GM18868 (cell line): ENCODE measurements at regions not wholly inside any gene's neighbourhood (a gene's known extent, or its start where the extent isn't known, plus 50 kb on each side); places are given as distances from the start of the nearest gene placed in this dataset.
"Not testable (repeated sequence)": the region's sequence is repeated elsewhere in the genome, so short reads cannot be mapped to it uniquely, and the experiment has no call there.

ENCODE experiments used
- ATAC-seq: cut with Tn5 transposase; IDR thresholded peaks from one replicate; pipeline ENCODE4 v1.9.1; 2021; ENCODE audit warnings: mild to moderate bottlenecking, moderate library complexity; ENCODE audit not compliant: unreplicated experiment

GRCh38 chr20:43837856-43838702 lies 76.6 kb upstream of the TOX2 start:
- ATAC-seq = no peak

GRCh38 chr20:43836790-43837189 lies 77.9 kb upstream of the TOX2 start:
- ATAC-seq = no peak

DNA sequence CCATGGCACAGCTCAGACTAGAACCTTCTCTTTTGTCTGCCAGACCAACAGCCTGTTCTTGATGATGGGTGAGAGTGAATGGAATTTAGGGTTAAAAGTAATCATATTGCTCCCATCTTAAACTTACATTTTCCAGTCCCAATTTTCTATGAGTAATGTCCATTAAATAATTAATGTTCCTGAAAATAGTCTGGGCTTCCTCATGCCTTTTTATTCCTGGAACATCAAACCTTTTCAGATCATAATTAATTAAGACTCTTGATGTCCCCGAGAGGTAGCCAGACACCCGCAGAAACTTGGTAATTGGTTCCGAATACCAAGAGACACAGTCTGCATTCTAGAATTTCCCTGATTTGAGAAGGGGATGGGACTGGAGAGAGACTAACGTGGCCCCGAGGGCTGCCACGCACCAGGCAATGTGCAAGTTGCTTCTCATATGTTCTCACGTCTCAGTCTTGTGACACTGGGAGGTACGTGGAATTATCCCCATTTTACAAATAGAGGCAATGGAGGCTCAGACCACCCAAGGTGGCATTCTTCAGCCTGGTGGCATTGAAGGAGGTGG lies 78.6 kb upstream of the TOX2 start:
- no peak for ATAC-seq

GRCh38 chr20:43833511-43834395 lies 80.9 kb upstream of the TOX2 start:
- no peak for ATAC-seq

DNA sequence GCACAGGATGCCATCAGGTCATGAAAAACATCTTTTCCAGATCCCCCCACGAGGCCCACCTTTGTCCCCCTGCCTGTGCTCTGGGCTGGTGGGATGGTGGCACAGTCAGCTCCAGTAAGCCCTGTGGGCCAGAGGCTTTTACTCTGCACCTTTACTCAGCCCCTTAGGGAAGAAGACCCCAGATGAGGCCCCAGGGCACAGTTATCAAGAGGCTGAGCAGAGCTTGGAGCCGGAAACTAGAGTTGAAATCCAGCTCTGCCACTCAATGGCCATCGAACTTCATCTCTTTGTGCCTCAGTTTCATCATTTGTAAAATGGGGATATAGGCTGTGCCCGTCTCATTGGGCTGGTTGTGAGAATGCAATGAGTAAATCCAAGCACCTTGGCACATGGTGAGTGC lies 81.7 kb upstream of the TOX2 start:
- no peak for ATAC-seq

GRCh38 chr20:43832096-43832816 lies 82.4 kb upstream of the TOX2 start:
- ATAC-seq = no peak

- no peak for ATAC-seq
These were observed 83.1 kb upstream of the TOX2 start for GRCh38 chr20:43831481-43832065.

DNA sequence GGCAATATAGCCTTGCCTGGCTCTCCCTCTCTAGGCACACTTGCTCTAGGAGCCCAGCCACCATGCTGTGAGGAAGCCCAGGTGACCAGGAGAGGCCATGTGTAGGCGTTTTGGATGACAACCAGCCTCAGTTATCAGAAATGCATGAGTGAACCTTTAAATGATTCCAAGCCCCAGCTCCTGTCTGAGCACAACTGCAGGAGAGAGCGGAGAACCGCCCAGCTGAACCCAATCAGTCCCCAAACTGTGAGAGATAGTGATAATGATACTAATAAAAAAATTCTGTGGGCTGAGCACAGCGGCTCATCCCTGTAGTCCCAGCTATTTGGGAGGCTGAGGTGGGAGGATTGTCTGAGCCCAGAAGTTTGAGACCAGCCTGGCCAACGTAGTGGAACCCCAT lies 83.8 kb upstream of the TOX2 start:
- no peak for ATAC-seq

GRCh38 chr20:43829951-43830690 lies 84.5 kb upstream of the TOX2 start:
- no peak for ATAC-seq

DNA sequence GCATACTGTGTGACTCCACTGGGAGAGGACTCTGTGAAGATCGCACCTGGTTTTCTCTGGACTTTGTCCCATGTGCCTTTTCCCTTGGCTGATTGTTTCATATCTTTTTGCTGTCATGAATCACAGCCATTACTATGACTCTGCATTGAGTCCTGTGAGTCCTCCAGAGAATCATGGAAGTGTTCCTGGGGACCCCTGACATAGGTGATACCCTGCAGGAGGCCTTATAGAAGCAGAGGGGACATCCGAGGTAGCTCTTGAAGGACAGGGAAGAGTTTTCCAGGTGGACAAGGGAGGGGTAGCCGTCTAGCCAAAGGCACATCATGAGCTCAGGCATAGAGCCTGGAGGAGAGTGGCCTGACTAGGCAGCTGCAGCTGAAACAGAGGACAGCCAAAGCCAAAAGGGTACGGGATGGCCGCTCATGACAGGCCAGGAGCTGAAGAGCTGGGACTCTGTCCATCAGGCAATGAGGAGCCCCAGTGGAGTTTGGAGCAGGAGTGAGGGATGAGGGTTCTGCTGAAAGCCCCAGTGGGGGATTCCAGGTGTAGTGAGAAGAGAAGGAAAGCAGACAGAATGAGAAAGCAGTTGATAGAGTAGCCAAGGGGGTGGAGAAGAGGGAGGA lies 86.6 kb upstream of the TOX2 start:
- ATAC-seq = no peak

DNA sequence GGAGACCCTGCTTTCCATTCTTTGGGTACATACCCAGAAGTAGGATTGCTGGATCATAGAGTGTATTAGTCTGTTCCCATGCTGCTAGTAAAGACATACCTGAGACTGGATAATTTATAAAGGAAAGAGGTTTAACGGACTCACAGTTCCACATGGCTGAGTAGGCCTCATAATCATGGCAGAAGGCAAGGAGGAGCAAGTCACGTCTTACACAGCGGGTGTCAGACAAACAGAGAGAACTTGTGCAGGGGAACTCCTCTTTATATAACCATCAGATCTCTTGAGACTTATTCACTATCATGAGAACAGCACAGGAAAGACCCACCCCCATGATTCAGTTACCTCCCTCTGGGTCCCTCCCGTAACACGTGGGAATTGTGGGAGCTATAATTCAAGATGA lies 87.7 kb upstream of the TOX2 start:
- not testable (repeated sequence) for ATAC-seq

- no peak for ATAC-seq
These were observed 89.1 kb upstream of the TOX2 start for GRCh38 chr20:43825581-43825980.

GRCh38 chr20:43825051-43825402 lies 89.6 kb upstream of the TOX2 start:
- no peak for ATAC-seq

DNA sequence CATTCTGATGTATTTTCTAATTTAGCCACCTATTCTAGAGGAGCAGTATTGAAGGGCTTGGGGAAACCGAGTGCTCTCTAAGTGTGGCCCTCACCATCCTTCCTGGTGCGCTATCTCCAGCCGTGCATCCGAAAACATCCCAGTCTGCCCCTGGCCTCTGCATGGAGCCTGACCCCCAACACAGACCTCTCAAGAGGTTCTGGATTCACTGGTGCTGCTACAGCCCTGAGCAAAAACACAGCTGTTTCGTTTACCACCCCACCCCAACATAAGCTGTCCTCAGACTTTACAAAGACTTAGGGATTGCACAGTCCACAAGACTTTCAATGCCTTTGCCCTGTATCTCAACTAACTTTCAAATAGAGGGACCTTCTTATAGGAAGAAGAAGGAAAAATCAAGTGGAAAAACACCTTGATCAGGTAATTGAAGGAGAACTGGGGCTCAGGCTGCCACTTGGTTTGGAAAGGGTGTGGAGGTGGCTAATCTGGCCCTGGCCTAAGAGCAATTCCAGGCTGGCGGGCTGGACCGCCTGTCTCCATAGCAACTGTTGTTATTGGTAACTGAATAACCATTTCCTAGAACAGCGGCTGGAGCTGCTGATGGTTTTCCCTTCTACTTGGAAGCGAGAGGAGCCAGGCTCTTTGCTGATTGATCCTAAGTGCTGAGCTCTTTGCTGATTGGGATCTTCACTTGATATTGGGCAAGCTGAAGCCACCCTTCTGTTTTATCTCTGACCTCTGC lies 90.2 kb upstream of the TOX2 start:
- ATAC-seq = no peak

DNA sequence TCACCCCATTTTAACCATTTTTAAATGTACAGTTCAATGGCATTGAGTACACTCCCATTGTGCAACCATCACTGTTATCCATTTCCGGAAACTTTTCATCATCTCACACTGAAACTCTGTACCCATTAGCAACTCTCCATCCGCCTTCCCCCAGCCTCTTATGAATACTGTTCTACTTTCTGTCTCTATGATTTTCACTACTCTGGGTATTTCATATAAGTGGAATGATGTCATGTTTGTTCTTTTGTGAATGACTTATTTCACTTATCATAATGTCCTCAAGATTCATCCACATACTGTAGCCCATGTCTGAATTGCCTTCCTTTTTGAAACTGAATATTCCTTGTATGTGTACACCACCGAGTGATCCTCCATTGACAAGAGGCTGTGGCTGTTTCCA lies 92.9 kb upstream of the TOX2 start:
- no peak for ATAC-seq

GRCh38 chr20:43820731-43821330 lies 93.8 kb upstream of the TOX2 start:
- ATAC-seq = no peak

DNA sequence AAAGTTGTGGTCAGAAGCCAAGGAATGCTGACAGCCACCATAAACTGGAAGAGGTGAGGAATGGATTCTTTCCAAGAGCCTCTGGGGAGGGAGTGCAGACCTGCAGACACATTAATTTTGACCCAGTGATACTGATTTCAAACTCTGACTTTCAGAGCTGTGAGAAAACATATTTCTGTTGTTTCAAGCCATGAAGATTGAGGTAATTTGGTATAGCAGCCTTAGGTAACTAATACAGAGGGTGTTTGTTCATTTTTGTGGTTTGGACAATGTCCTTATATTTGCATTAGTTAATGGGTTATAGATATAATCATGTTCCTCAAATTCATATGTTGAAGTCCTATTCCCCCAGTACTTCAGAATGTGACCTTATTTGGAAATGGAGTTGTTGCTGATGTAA lies 85.4 kb upstream of the GTSF1L start:
- ATAC-seq = no peak

- no peak for ATAC-seq
These were observed 82.5 kb upstream of the GTSF1L start for GRCh38 chr20:43809206-43809819.
